K562 (cell line): ENCODE measurements at regions not wholly inside any gene's neighbourhood (a gene's known extent, or its start where the extent isn't known, plus 50 kb on each side); places are given as distances from the start of the nearest gene placed in this dataset.

Source experiments
- DMBX1 ChIP-seq: fragments of 250-450 bp; sonication (Bioruptor Pico); IDR thresholded peaks from 2 replicates; pipeline ENCODE4 v1.8.0; 2022; ENCODE audit warnings: inconsistent platforms, mild to moderate bottlenecking, moderate library complexity, borderline replicate concordance
- EZH2 ChIP-seq: IDR thresholded peaks from 2 replicates; pipeline ENCODE4 v1.6.1; 2012; ENCODE audit warnings: low read depth, mild to moderate bottlenecking, inconsistent platforms, low read length, borderline replicate concordance
- JUN ChIP-seq, 2 experiments: sonication (generic) in 1 of 2; formaldehyde crosslinking in 1 of 2; IDR thresholded peaks; 2 replicates each; pipeline versions ENCODE4 v1.6.1 to v1.8.0; 2012 to 2022; ENCODE audit warnings: borderline replicate concordance in 2 of 2, mild to moderate bottlenecking in 2 of 2, improper control_type of control experiment in 1 of 2, low read depth in 1 of 2, low read length in 1 of 2, missing genetic modification reagents in 1 of 2
- PHB ChIP-seq: fragments of 250-450 bp; sonication (Bioruptor Pico); IDR thresholded peaks from 2 replicates; pipeline ENCODE4 v1.5.0; 2021
- POLR2A ChIP-seq: fragments of 450-650 bp; conservative IDR thresholded peaks from 2 replicates; pipeline ENCODE4 v1.6.1; 2016
- WHSC1 ChIP-seq: IDR thresholded peaks from one replicate; pipeline ENCODE4 v1.6.1; 2012; ENCODE audit warnings: low read length, control low read depth, inconsistent platforms
- ZBTB17 ChIP-seq: fragments of 450-650 bp; formaldehyde crosslinking; IDR thresholded peaks from 2 replicates; pipeline ENCODE4 v1.4.0; 2020; ENCODE audit warnings: mild to moderate bottlenecking
- ZKSCAN1 ChIP-seq: fragments of 150-350 bp; IDR thresholded peaks from 2 replicates; pipeline ENCODE4 v1.6.1; 2016; ENCODE audit warnings: low read depth, low read length
- ZNF431 ChIP-seq: sonication (generic); formaldehyde crosslinking; IDR thresholded peaks from 2 replicates; pipeline ENCODE4 v1.8.0; 2022; ENCODE audit warnings: mild to moderate bottlenecking, missing genetic modification reagents

- TF ChIP-seq JUN (IDR thresholded peaks at IDR 0.05; ENCODE audit: borderline replicate concordance, low read depth, low read length) (no peak), JUN (CRISPR knock-in tag; IDR thresholded peaks at IDR 0.05; ENCODE audit: borderline replicate concordance) (no peak), WHSC1 (no peak), ZKSCAN1 (no peak), ZBTB17 (CRISPR knock-in tag) (no peak), DMBX1 (CRISPR knock-in tag) (no peak), EZH2 (no peak), ZNF431 (CRISPR knock-in tag) (no peak), POLR2A (no peak), PHB (CRISPR knock-in tag) (no peak)
Measured at GRCh38 chr16:6576113-6576512, 756.5 kb upstream of the RBFOX1 start.
